Liver (tissue), 8 donors: ENCODE measurements at regions not wholly inside any gene's neighbourhood (a gene's known extent, or its start where the extent isn't known, plus 50 kb on each side); places are given as distances from the start of the nearest gene placed in this dataset.

Source experiments
- DNase-seq: peaks from one replicate; pipeline ENCODE4 v3.0.0-alpha.2; 2017; ENCODE audit warnings: low spot score
- H3K27ac ChIP-seq, 2 donors: one replicate each; pipeline ENCODE4 v1.7.0; 2013; ENCODE audit warnings: inconsistent platforms in 2 of 2, low read length in 2 of 2, control low read depth in 1 of 2, low read depth in 1 of 2, mild to moderate bottlenecking in 1 of 2
- H3K27me3 ChIP-seq, 4 donors: one replicate each; pipeline versions ENCODE4 v1.6.1 to v1.7.0; 2013; ENCODE audit warnings: low read length in 3 of 4, inconsistent platforms in 1 of 4, mild to moderate bottlenecking in 1 of 4, moderate library complexity in 1 of 4; ENCODE audit not compliant: control insufficient read depth in 4 of 4, insufficient read depth in 4 of 4
- H3K36me3 ChIP-seq, 4 donors: one replicate each; pipeline versions ENCODE4 v1.6.1 to v1.7.0; 2013; ENCODE audit warnings: low read length in 3 of 4, mild to moderate bottlenecking in 3 of 4, low read depth in 1 of 4, moderate library complexity in 1 of 4; ENCODE audit not compliant: control insufficient read depth in 4 of 4, insufficient read depth in 3 of 4
- H3K4me1 ChIP-seq, 4 donors: one replicate each; pipeline versions ENCODE4 v1.6.1 to v1.7.0; 2013; ENCODE audit warnings: low read length in 3 of 4, mild to moderate bottlenecking in 3 of 4, moderate library complexity in 1 of 4; ENCODE audit not compliant: control insufficient read depth in 4 of 4, insufficient read depth in 4 of 4
- H3K4me3 ChIP-seq, 3 donors: one replicate each; pipeline versions ENCODE4 v1.6.1 to v1.7.0; 2013; ENCODE audit warnings: low read length in 3 of 3, control low read depth in 1 of 3, low read depth in 1 of 3, mild to moderate bottlenecking in 1 of 3
- H3K9ac ChIP-seq, 2 donors: one replicate each; pipeline ENCODE4 v1.7.0; 2013; ENCODE audit warnings: low read length in 2 of 2, mild to moderate bottlenecking in 2 of 2, moderate library complexity in 2 of 2, control low read depth in 1 of 2, low read depth in 1 of 2
- H3K9me3 ChIP-seq, 4 donors: one replicate each; pipeline versions ENCODE4 v1.6.1 to v1.7.0; 2013; ENCODE audit warnings: low read length in 3 of 4; ENCODE audit not compliant: control insufficient read depth in 4 of 4
- EGR1 ChIP-seq, 2 donors: IDR thresholded peaks; 2 replicates each; pipeline ENCODE4 v1.6.1; 2016 to 2018; ENCODE audit warnings: antibody characterized with exemption in 2 of 2, low read depth in 2 of 2
- FOXA1 ChIP-seq: IDR thresholded peaks from 2 replicates; pipeline ENCODE4 v1.6.1; 2016; ENCODE audit warnings: antibody characterized with exemption
- GABPA ChIP-seq, 2 donors: IDR thresholded peaks in 1 of 2; conservative IDR thresholded peaks in 1 of 2; 2 replicates each; pipeline ENCODE4 v1.6.1; 2016; ENCODE audit warnings: antibody characterized with exemption in 2 of 2, mild to moderate bottlenecking in 1 of 2, moderate library complexity in 1 of 2
- HNF4A ChIP-seq, 2 donors: conservative IDR thresholded peaks; 2 replicates each; pipeline ENCODE4 v1.6.1; 2016; ENCODE audit warnings: antibody characterized with exemption in 2 of 2, mild to moderate bottlenecking in 2 of 2
- HNF4G ChIP-seq: IDR thresholded peaks from 2 replicates; pipeline ENCODE4 v1.6.1; 2016; ENCODE audit warnings: antibody characterized with exemption
- JUND ChIP-seq, 2 donors: IDR thresholded peaks; 2 replicates each; pipeline ENCODE4 v1.6.1; 2016; ENCODE audit warnings: antibody characterized with exemption in 2 of 2
- RAD21 ChIP-seq, 2 donors: IDR thresholded peaks; 2 replicates each; pipeline ENCODE4 v1.6.1; 2016; ENCODE audit warnings: antibody characterized with exemption in 2 of 2, mild to moderate bottlenecking in 2 of 2
- RXRA ChIP-seq, 2 donors: IDR thresholded peaks; 2 replicates each; pipeline ENCODE4 v1.6.1; 2017 to 2018; ENCODE audit warnings: antibody characterized with exemption in 2 of 2, mild to moderate bottlenecking in 1 of 2
- TAF1 ChIP-seq: conservative IDR thresholded peaks from 2 replicates; pipeline ENCODE4 v1.6.1; 2016; ENCODE audit warnings: antibody characterized with exemption, mild to moderate bottlenecking
- WGBS: extraction: QIAGEN DNeasy Blood & Tissue Kit; methylation state at CpG from one replicate; pipeline ENCODE4 v1.1.7; 2013; 5-methylcytosine and 5-hydroxymethylcytosine counted together
- TF ChIP-seq, protein P1 (sequence below): fragments of 150-350 bp; IDR thresholded peaks from 2 replicates; pipeline ENCODE4 v1.5.1; 2017; ENCODE audit warnings: improper control_type of control experiment, low read depth, low read length; ENCODE audit not compliant: missing input control
- TF ChIP-seq, protein P2 (sequence below): IDR thresholded peaks from 2 replicates; pipeline ENCODE4 v1.6.1; 2016; ENCODE audit warnings: antibody characterized with exemption, mild to moderate bottlenecking
- donor health status: healthy.
- donor health status: healthy.
- donor health status: healthy.
- donor health status: healthy.
- donor health status: healthy.

DNA sequence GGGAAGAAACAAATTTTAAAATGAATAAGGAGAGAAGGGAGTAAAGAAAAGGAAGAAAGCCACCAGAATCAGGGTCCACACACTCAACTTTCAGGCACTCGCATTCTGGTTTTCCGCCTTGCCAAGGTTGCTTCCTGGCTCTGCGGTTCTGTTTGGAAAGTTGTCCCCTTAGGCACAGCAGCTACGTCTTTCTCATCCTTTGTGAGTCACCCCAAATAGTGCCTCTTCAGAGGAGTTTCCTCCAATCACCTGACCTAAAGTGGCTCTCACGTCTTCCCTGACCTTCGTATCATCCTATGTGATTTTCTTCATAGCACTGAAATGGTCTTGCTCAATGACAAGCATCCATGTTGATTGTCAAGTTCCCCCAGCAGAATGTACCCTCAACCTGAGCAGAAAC is 99.5 kb upstream of the TMCC3 start:
- Histone ChIP-seq H3K9me3 (no peaks in the 10 kb centered on the region), H3K4me1 (no peaks in the 10 kb centered on the region), H3K4me3 (no peak overlapping the region), H3K27me3 (peaks cover 0 to 2% (median 0%) of the 10 kb centered on the region in 4 donors), H3K36me3 (no peaks in the 10 kb centered on the region), H3K9ac (no peak overlapping the region), H3K27ac (no peak overlapping the region)
- TF ChIP-seq FOXA1 (no peak), TAF1 (no peak)
- TF ChIP-seq, protein P1, sequence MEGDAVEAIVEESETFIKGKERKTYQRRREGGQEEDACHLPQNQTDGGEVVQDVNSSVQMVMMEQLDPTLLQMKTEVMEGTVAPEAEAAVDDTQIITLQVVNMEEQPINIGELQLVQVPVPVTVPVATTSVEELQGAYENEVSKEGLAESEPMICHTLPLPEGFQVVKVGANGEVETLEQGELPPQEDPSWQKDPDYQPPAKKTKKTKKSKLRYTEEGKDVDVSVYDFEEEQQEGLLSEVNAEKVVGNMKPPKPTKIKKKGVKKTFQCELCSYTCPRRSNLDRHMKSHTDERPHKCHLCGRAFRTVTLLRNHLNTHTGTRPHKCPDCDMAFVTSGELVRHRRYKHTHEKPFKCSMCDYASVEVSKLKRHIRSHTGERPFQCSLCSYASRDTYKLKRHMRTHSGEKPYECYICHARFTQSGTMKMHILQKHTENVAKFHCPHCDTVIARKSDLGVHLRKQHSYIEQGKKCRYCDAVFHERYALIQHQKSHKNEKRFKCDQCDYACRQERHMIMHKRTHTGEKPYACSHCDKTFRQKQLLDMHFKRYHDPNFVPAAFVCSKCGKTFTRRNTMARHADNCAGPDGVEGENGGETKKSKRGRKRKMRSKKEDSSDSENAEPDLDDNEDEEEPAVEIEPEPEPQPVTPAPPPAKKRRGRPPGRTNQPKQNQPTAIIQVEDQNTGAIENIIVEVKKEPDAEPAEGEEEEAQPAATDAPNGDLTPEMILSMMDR, result no peak
- WGBS, result 80% methylated on average over 6 of the region's 6 CpGs
- no peak for DNase-seq

DNA sequence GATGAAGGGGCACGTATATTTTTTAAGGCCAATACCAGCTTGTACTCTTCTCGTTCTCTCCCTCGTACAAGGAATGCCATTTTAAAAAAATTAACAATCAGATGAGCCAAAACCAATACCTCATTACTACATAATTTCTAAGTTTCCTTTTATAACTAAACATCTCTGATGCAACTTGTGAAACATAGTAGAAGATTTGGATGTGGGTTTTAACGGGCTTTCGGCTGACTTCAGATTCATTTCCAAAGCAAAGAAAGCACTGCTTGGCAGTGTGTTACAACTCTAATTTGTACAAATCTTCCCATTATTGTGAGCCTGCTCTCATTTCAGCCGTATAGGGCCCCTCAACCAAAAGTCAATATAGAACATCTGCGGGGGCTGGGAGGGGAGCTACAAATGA is 99.1 kb upstream of the TMCC3 start:
- H3K9me3 ChIP-seq, result no peaks in the 10 kb centered on the region
- H3K4me1 ChIP-seq, result no peaks in the 10 kb centered on the region
- peaks cover 0 to 2% (median 0%) of the 10 kb centered on the region in 4 donors for H3K27me3 ChIP-seq
- H3K36me3 ChIP-seq, result no peaks in the 10 kb centered on the region
- WGBS, result 93% methylated on average over 7 of the region's 7 CpGs
- H3K4me3 ChIP-seq, result no peak overlapping the region
- no peak for DNase-seq
- TF ChIP-seq, protein P1, result no peak
- TF ChIP-seq RXRA (IDR thresholded peaks at IDR 0.05), result no peak
- TF ChIP-seq HNF4A (conservative IDR thresholded peaks at IDR 0.05), result no peak
- no peak for TF ChIP-seq EGR1 (IDR thresholded peaks at IDR 0.05; ENCODE audit: low read depth in 2 of 2)
- TF ChIP-seq, protein P2, sequence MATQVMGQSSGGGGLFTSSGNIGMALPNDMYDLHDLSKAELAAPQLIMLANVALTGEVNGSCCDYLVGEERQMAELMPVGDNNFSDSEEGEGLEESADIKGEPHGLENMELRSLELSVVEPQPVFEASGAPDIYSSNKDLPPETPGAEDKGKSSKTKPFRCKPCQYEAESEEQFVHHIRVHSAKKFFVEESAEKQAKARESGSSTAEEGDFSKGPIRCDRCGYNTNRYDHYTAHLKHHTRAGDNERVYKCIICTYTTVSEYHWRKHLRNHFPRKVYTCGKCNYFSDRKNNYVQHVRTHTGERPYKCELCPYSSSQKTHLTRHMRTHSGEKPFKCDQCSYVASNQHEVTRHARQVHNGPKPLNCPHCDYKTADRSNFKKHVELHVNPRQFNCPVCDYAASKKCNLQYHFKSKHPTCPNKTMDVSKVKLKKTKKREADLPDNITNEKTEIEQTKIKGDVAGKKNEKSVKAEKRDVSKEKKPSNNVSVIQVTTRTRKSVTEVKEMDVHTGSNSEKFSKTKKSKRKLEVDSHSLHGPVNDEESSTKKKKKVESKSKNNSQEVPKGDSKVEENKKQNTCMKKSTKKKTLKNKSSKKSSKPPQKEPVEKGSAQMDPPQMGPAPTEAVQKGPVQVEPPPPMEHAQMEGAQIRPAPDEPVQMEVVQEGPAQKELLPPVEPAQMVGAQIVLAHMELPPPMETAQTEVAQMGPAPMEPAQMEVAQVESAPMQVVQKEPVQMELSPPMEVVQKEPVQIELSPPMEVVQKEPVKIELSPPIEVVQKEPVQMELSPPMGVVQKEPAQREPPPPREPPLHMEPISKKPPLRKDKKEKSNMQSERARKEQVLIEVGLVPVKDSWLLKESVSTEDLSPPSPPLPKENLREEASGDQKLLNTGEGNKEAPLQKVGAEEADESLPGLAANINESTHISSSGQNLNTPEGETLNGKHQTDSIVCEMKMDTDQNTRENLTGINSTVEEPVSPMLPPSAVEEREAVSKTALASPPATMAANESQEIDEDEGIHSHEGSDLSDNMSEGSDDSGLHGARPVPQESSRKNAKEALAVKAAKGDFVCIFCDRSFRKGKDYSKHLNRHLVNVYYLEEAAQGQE, result no peak
- TF ChIP-seq JUND (IDR thresholded peaks at IDR 0.05), result no peak
- no peak for TF ChIP-seq RAD21 (IDR thresholded peaks at IDR 0.05)
- no peak for TF ChIP-seq HNF4G
- no peak for TF ChIP-seq TAF1
- TF ChIP-seq GABPA (IDR thresholded peaks at IDR 0.05 in 1 of 2, conservative IDR thresholded peaks at IDR 0.05 in 1 of 2), result no peak
- H3K9ac ChIP-seq, result no peak overlapping the region
- H3K27ac ChIP-seq, result no peak overlapping the region
